Peyer's patch (tissue), 4 donors: ENCODE measurements at regions not wholly inside any gene's neighbourhood (a gene's known extent, or its start where the extent isn't known, plus 50 kb on each side); places are given as distances from the start of the nearest gene placed in this dataset.

ENCODE experiments used
- POLR2A ChIP-seq, 2 donors: fragments of 450-650 bp; IDR thresholded peaks; one replicate each; pipeline ENCODE4 v1.5.1; 2017; ENCODE audit warnings: antibody characterized with exemption in 2 of 2, mild to moderate bottlenecking in 2 of 2, moderate library complexity in 2 of 2
- TF ChIP-seq, protein P1 (sequence below), 6 experiments: fragments of 450-650 bp in 4 of 6; fragments of 200-600 bp in 2 of 6; sonication (generic) in 1 of 6; IDR thresholded peaks; one replicate each; pipeline ENCODE4 v1.5.1; 2017 to 2019; ENCODE audit warnings: antibody characterized with exemption in 6 of 6, mild to moderate bottlenecking in 3 of 6, moderate library complexity in 1 of 6

DNA sequence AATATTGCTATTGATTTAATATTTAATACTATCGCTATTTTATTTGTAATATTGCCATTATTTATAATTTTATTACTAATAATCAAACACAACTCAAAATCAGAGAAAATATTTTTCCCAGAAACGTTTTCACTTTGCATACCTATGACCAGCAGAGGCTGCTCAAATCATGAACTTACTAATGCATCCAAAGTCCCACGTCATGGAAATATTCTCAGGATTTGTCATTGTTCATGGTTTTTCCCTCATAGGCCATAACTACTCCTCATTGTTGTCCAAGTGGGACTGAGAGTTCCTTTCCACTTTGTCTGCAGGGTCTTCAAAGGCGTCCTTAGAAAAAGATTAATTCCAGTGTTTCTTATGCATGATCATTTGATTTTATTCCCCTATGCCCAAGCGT lies 344.8 kb downstream of the THBS2 start:
- TF ChIP-seq, protein P1, sequence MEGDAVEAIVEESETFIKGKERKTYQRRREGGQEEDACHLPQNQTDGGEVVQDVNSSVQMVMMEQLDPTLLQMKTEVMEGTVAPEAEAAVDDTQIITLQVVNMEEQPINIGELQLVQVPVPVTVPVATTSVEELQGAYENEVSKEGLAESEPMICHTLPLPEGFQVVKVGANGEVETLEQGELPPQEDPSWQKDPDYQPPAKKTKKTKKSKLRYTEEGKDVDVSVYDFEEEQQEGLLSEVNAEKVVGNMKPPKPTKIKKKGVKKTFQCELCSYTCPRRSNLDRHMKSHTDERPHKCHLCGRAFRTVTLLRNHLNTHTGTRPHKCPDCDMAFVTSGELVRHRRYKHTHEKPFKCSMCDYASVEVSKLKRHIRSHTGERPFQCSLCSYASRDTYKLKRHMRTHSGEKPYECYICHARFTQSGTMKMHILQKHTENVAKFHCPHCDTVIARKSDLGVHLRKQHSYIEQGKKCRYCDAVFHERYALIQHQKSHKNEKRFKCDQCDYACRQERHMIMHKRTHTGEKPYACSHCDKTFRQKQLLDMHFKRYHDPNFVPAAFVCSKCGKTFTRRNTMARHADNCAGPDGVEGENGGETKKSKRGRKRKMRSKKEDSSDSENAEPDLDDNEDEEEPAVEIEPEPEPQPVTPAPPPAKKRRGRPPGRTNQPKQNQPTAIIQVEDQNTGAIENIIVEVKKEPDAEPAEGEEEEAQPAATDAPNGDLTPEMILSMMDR (IDR thresholded peaks at IDR 0.05) = peak in 2 of 6 experiments; percentile 17 to 28
- TF ChIP-seq POLR2A (IDR thresholded peaks at IDR 0.05) = no peak
